Esophagus muscularis mucosa (tissue), 4 donors: ENCODE measurements at regions not wholly inside any gene's neighbourhood (a gene's known extent, or its start where the extent isn't known, plus 50 kb on each side); places are given as distances from the start of the nearest gene placed in this dataset.

Experiments used
- DNase-seq: peaks from one replicate; pipeline ENCODE4 v3.0.0-alpha.2; 2017; ENCODE audit errors: extremely low spot score
- H3K27ac ChIP-seq, 4 donors: fragments of 200-600 bp; sonication (generic); replicated peaks in 1 of 4; 1 replicate in 3 of 4; 2 replicates in 1 of 4; pipeline ENCODE4 v1.5.1; 2016 to 2019; ENCODE audit warnings: mild to moderate bottlenecking in 1 of 4
- H3K27me3 ChIP-seq, 4 donors: fragments of 200-600 bp; sonication (generic); one replicate each; pipeline versions ENCODE4 v1.5.1 to v1.6.0; 2016 to 2019
- H3K36me3 ChIP-seq, 4 donors: fragments of 200-600 bp; sonication (generic); one replicate each; pipeline ENCODE4 v1.5.1; 2016 to 2019
- H3K4me1 ChIP-seq, 4 donors: fragments of 200-600 bp; sonication (generic); one replicate each; pipeline ENCODE4 v1.5.1; 2016 to 2019
- H3K4me3 ChIP-seq, 4 donors: fragments of 200-600 bp; sonication (generic); 1 replicate in 2 of 4; 2 replicates in 2 of 4; pipeline ENCODE4 v1.5.1; 2016 to 2019; ENCODE audit warnings: mild to moderate bottlenecking in 4 of 4, moderate library complexity in 1 of 4
- H3K9me3 ChIP-seq, 4 donors: fragments of 200-600 bp; sonication (generic); 1 replicate in 3 of 4; 2 replicates in 1 of 4; pipeline ENCODE4 v1.5.1; 2016 to 2019
- CTCF ChIP-seq, 3 experiments: fragments of 200-600 bp in 2 of 3; fragments of 450-650 bp in 1 of 3; sonication (generic) in 2 of 3; IDR thresholded peaks; one replicate each; pipeline ENCODE4 v1.5.1; 2017 to 2019; ENCODE audit warnings: antibody characterized with exemption in 3 of 3, mild to moderate bottlenecking in 2 of 3, moderate library complexity in 1 of 3
- EP300 ChIP-seq: sonication (generic); formaldehyde crosslinking; IDR thresholded peaks from one replicate; pipeline ENCODE4 v1.6.1; 2017; ENCODE audit warnings: antibody characterized with exemption
- POLR2A ChIP-seq: fragments of 450-650 bp; IDR thresholded peaks from one replicate; pipeline ENCODE4 v1.6.1; 2017; ENCODE audit warnings: antibody characterized with exemption, moderate library complexity, mild to moderate bottlenecking, low read depth
- POLR2AphosphoS5 ChIP-seq, 2 donors: sonication (generic); formaldehyde crosslinking; IDR thresholded peaks; one replicate each; pipeline ENCODE4 v1.6.1; 2017; ENCODE audit warnings: antibody characterized with exemption in 2 of 2
- WGBS: methylation state at CpG from one replicate; pipeline ENCODE4 v1.1.5; 2018; 5-methylcytosine and 5-hydroxymethylcytosine counted together
- intact Hi-C: fragments of 100-400 bp; cut with DNase I; formaldehyde crosslinking; loops from one replicate; pipeline ENCODE4 v1.15.1; 2023

GRCh38 chr4:101464596-101464995 lies 117.3 kb upstream of the PPP3CA start:
- WGBS: 80% methylated on average over 2 of the region's 2 CpGs
- Histone ChIP-seq H3K27me3 (no peaks in the 10 kb centered on the region), H3K9me3 (peaks cover 0 to 6% (median 2%) of the 10 kb centered on the region in 4 donors), H3K36me3 (no peaks in the 10 kb centered on the region), H3K4me3 (no peak overlapping the region), H3K4me1 (no peaks in the 10 kb centered on the region), H3K27ac (no peak overlapping the region)
- intact Hi-C loops: no loop called here
- no peak for TF ChIP-seq POLR2AphosphoS5 (IDR thresholded peaks at IDR 0.05)
- TF ChIP-seq POLR2A: no peak
- no peak for TF ChIP-seq CTCF (IDR thresholded peaks at IDR 0.05)
- no peak for TF ChIP-seq EP300
- DNase-seq: no peak

- no peak overlapping the region for H3K27ac ChIP-seq
- DNase-seq: no peak
- no peak overlapping the region for H3K4me3 ChIP-seq
- H3K9me3 ChIP-seq: peaks cover 0 to 6% (median 3%) of the 10 kb centered on the region in 4 donors
- TF ChIP-seq POLR2AphosphoS5 (IDR thresholded peaks at IDR 0.05) (no peak), POLR2A (no peak), EP300 (no peak), CTCF (IDR thresholded peaks at IDR 0.05) (no peak)
- no peaks in the 10 kb centered on the region for H3K4me1 ChIP-seq
- no peaks in the 10 kb centered on the region for H3K36me3 ChIP-seq
- no peaks in the 10 kb centered on the region for H3K27me3 ChIP-seq
- intact Hi-C loops: no loop called here
Observed at GRCh38 chr4:101458914-101459313, 111.6 kb upstream of the PPP3CA start.

- Histone ChIP-seq H3K27me3 (no peaks in the 10 kb centered on the region), H3K4me1 (no peaks in the 10 kb centered on the region), H3K9me3 (peaks cover 0 to 6% (median 3%) of the 10 kb centered on the region in 4 donors), H3K4me3 (no peak overlapping the region), H3K36me3 (no peaks in the 10 kb centered on the region), H3K27ac (no peak overlapping the region)
- no peak for TF ChIP-seq POLR2AphosphoS5 (IDR thresholded peaks at IDR 0.05)
- no peak for TF ChIP-seq POLR2A
- WGBS: 100% methylated on average over 1 of the region's 5 CpGs
- intact Hi-C loops: no loop called here
- DNase-seq: no peak
Observed at GRCh38 chr4:101458473-101458872, 111.1 kb upstream of the PPP3CA start.

GRCh38 chr4:101451086-101451485 lies 103.8 kb upstream of the PPP3CA start:
- TF ChIP-seq POLR2AphosphoS5 (IDR thresholded peaks at IDR 0.05): no peak
- TF ChIP-seq EP300: no peak
- TF ChIP-seq POLR2A: no peak
- no peak for TF ChIP-seq CTCF (IDR thresholded peaks at IDR 0.05)
- 50% methylated on average over 1 of the region's 1 CpG for WGBS
- Histone ChIP-seq H3K27ac (no peak overlapping the region), H3K9me3 (no peaks in the 10 kb centered on the region), H3K36me3 (no peaks in the 10 kb centered on the region), H3K4me3 (no peak overlapping the region), H3K4me1 (no peaks in the 10 kb centered on the region), H3K27me3 (no peaks in the 10 kb centered on the region)
- intact Hi-C loops: no loop called here
- DNase-seq: no peak

- intact Hi-C loops: no loop called here
- no peaks in the 10 kb centered on the region for H3K36me3 ChIP-seq
- TF ChIP-seq POLR2AphosphoS5 (IDR thresholded peaks at IDR 0.05) (no peak), EP300 (no peak), POLR2A (no peak), CTCF (IDR thresholded peaks at IDR 0.05) (no peak)
- DNase-seq: no peak
- H3K4me3 ChIP-seq: no peak overlapping the region
- no peaks in the 10 kb centered on the region for H3K4me1 ChIP-seq
- 84% methylated on average over 3 of the region's 3 CpGs for WGBS
- H3K27me3 ChIP-seq: no peaks in the 10 kb centered on the region
- no peak overlapping the region for H3K27ac ChIP-seq
- no peaks in the 10 kb centered on the region for H3K9me3 ChIP-seq
Observed at GRCh38 chr4:101441446-101441845, 94.1 kb upstream of the PPP3CA start.
